ENCODE measurements at regions not wholly inside any gene's neighbourhood (a gene's known extent, or its start where the extent isn't known, plus 50 kb on each side); places are given as distances from the start of the nearest gene placed in this dataset.

DNA sequence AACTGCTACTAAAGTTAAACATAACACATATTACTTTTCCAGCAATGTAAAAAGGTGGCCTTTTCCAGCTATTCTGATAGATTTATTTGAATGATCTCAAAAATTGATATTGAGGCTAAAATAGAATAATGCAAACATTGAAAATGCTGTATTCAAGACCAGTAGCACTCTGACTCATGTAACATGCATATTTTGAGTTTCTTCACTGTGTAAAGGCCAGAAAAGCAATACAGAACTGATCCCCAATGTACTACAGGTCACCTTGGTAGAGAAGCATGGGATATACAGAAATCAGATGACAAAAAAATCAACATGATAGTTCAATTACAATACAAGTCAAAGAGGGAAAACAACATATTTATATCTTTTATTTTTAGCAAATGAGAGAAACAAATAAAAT, 419.6 kb downstream of the DIPK2A start:
- Histone ChIP-seq H3K14ac (ENCODE audit: low read length) (no peak overlapping the region), H4K8ac (ENCODE audit: low read depth, low read length) (no peak overlapping the region), H3K36me3 (ENCODE audit: control insufficient read depth in 1 of 2, insufficient read depth in 2 of 2, low read length in 2 of 2) (no peaks in the 10 kb centered on the region), H3K79me1 (ENCODE audit: low read length) (no peaks in the 10 kb centered on the region), H2AFZ (ENCODE audit: insufficient read depth, low read length, poor library complexity) (no peak overlapping the region), H2BK5ac (ENCODE audit: low read depth, low read length, poor library complexity) (no peak overlapping the region), H3K18ac (ENCODE audit: low read length) (no peak overlapping the region), H4K12ac (ENCODE audit: low read depth, low read length) (no peak overlapping the region), H4K91ac (ENCODE audit: low read depth, low read length) (no peak overlapping the region), H3K9me3 (ENCODE audit: insufficient read depth, low read depth, low read length) (no peaks in the 10 kb centered on the region), H3K27me3 (ENCODE audit: insufficient read depth, low read length) (no peaks in the 10 kb centered on the region), H2AK5ac (ENCODE audit: low read length) (no peak overlapping the region), H3K4ac (ENCODE audit: low read depth, low read length) (no peak overlapping the region), H3K79me2 (ENCODE audit: control insufficient read depth, insufficient read depth, low read length, poor library complexity) (no peaks in the 10 kb centered on the region), H2BK12ac (ENCODE audit: low read length) (no peak overlapping the region), H3K27ac (ENCODE audit: low read depth, low read length) (no peak overlapping the region), H3K4me3 (ENCODE audit: low read depth, low read length) (no peak overlapping the region), H3K9ac (ENCODE audit: low read length) (no peak overlapping the region), H3K4me1 (ENCODE audit: control insufficient read depth in 1 of 2, insufficient read depth in 2 of 2, low read length in 2 of 2) (no peaks in the 10 kb centered on the region), H2BK120ac (ENCODE audit: insufficient read depth, low read length, poor library complexity) (no peak overlapping the region), H3K23ac (ENCODE audit: low read length) (no peak overlapping the region), H3K4me2 (ENCODE audit: low read length) (no peak overlapping the region)
- no peak for DNase-seq

DNA sequence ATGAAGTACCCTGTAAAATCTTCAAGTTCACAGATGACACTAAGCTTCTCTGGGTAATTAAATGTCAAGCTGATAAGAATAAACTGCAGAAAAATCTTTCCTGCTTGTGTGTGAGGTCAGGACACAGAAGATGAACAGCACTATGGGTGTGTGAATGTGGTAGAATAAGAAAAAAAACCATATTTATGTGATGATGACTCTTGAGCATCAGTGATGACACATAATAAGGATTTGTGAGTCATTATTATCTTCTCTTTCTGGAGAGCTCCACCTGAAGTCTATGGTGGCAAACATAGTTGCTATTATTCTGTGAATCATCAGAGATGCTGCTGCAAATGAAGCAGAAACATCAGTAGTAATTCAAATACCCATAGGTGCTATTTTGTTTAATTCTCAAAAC, 422.4 kb downstream of the DIPK2A start:
- Histone ChIP-seq H3K23ac (ENCODE audit: low read length) (no peak overlapping the region), H3K27ac (ENCODE audit: low read depth, low read length) (no peak overlapping the region), H3K4ac (ENCODE audit: low read depth, low read length) (no peak overlapping the region), H3K4me2 (ENCODE audit: low read length) (no peak overlapping the region), H3K27me3 (ENCODE audit: insufficient read depth, low read length) (no peaks in the 10 kb centered on the region), H3K36me3 (ENCODE audit: control insufficient read depth in 1 of 2, insufficient read depth in 2 of 2, low read length in 2 of 2) (no peaks in the 10 kb centered on the region), H3K14ac (ENCODE audit: low read length) (no peak overlapping the region), H2AK5ac (ENCODE audit: low read length) (no peak overlapping the region), H2AFZ (ENCODE audit: insufficient read depth, low read length, poor library complexity) (no peak overlapping the region), H3K79me2 (ENCODE audit: control insufficient read depth, insufficient read depth, low read length, poor library complexity) (no peaks in the 10 kb centered on the region), H3K9me3 (ENCODE audit: insufficient read depth, low read depth, low read length) (no peaks in the 10 kb centered on the region), H2BK12ac (ENCODE audit: low read length) (no peak overlapping the region), H4K8ac (ENCODE audit: low read depth, low read length) (no peak overlapping the region), H2BK5ac (ENCODE audit: low read depth, low read length, poor library complexity) (no peak overlapping the region), H3K79me1 (ENCODE audit: low read length) (no peaks in the 10 kb centered on the region), H4K91ac (ENCODE audit: low read depth, low read length) (no peak overlapping the region), H2BK120ac (ENCODE audit: insufficient read depth, low read length, poor library complexity) (no peak overlapping the region), H3K4me1 (ENCODE audit: control insufficient read depth in 1 of 2, insufficient read depth in 2 of 2, low read length in 2 of 2) (no peaks in the 10 kb centered on the region), H4K12ac (ENCODE audit: low read depth, low read length) (no peak overlapping the region), H3K9ac (ENCODE audit: low read length) (no peak overlapping the region), H3K4me3 (ENCODE audit: low read depth, low read length) (no peak overlapping the region), H3K18ac (ENCODE audit: low read length) (no peak overlapping the region)
- DNase-seq: no peak

DNA sequence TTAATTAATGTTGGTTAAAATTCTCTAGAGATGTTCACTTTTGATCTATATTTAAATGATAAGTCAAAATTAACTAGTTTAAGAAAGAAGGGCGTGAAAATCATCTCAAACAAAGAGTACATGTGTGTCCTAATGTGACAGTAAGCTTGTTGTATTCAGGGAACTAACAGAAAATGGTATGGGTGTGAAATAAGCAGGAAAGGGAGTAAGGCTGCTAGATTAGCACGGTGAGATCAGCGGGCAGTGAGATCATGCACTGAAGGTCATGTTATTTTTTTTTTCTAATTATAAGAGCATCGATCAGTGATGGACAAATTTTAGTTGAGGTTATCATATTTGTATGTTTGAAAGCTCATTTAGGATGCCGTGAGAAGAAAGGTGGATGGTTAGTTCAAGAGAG, 430.8 kb downstream of the DIPK2A start:
- H3K4me1 ChIP-seq (ENCODE audit: control insufficient read depth in 1 of 2, insufficient read depth in 2 of 2, low read length in 2 of 2): no peaks in the 10 kb centered on the region
- no peak overlapping the region for H2BK5ac ChIP-seq (ENCODE audit: low read depth, low read length, poor library complexity)

DNA sequence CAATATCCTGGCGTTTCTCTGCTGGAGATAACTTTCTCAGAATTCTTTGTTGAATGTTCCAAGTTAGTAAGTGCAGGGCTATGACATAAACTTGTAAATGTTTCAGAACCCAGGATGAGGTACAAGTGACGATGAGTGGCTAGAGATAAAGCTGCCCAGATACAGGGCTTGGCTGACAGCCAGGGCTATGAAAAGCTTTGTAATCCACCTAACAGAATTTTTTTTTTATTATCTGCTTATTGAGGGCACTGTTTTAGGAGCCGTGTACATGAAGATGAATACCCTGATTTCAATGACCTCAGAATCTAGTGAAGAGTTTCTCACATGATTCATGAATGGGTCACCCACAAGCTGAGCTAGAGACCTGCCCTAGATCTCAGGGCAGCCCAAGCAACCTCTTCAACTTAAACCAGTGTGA, 431.4 kb downstream of the DIPK2A start:
- Histone ChIP-seq H3K23ac (ENCODE audit: low read length) (no peak overlapping the region), H3K36me3 (ENCODE audit: control insufficient read depth in 1 of 2, insufficient read depth in 2 of 2, low read length in 2 of 2) (no peaks in the 10 kb centered on the region), H4K12ac (ENCODE audit: low read depth, low read length) (no peak overlapping the region), H2AK5ac (ENCODE audit: low read length) (no peak overlapping the region), H3K27ac (ENCODE audit: low read depth, low read length) (no peak overlapping the region), H4K8ac (ENCODE audit: low read depth, low read length) (no peak overlapping the region), H2AFZ (ENCODE audit: insufficient read depth, low read length, poor library complexity) (no peak overlapping the region), H3K4ac (ENCODE audit: low read depth, low read length) (no peak overlapping the region), H3K79me1 (ENCODE audit: low read length) (no peaks in the 10 kb centered on the region), H2BK5ac (ENCODE audit: low read depth, low read length, poor library complexity) (no peak overlapping the region), H3K9me3 (ENCODE audit: insufficient read depth, low read depth, low read length) (no peaks in the 10 kb centered on the region), H3K4me1 (ENCODE audit: control insufficient read depth in 1 of 2, insufficient read depth in 2 of 2, low read length in 2 of 2) (no peaks in the 10 kb centered on the region), H2BK120ac (ENCODE audit: insufficient read depth, low read length, poor library complexity) (no peak overlapping the region), H4K91ac (ENCODE audit: low read depth, low read length) (no peak overlapping the region), H3K79me2 (ENCODE audit: control insufficient read depth, insufficient read depth, low read length, poor library complexity) (no peaks in the 10 kb centered on the region), H3K4me3 (ENCODE audit: low read depth, low read length) (no peak overlapping the region), H3K27me3 (ENCODE audit: insufficient read depth, low read length) (no peaks in the 10 kb centered on the region), H3K9ac (ENCODE audit: low read length) (no peak overlapping the region), H3K4me2 (ENCODE audit: low read length) (no peak overlapping the region), H3K14ac (ENCODE audit: low read length) (no peak overlapping the region), H3K18ac (ENCODE audit: low read length) (no peak overlapping the region), H2BK12ac (ENCODE audit: low read length) (no peak overlapping the region)
- no CpG with 5 or more reads among the region's 3 CpGs for WGBS (ENCODE audit: extremely low coverage, insufficient coverage, insufficient read length)
- DNase-seq: no peak

More for the DNA sequence above, 430.8 kb downstream of the DIPK2A start:
- no CpG with 5 or more reads among the region's 5 CpGs for WGBS (ENCODE audit: extremely low coverage, insufficient coverage, insufficient read length)
- no peaks in the 10 kb centered on the region for H3K79me1 ChIP-seq (ENCODE audit: low read length)
- H3K14ac ChIP-seq (ENCODE audit: low read length): no peak overlapping the region
- H2AK5ac ChIP-seq (ENCODE audit: low read length): no peak overlapping the region
- H3K4me3 ChIP-seq (ENCODE audit: low read depth, low read length): no peak overlapping the region
- no peak overlapping the region for H4K12ac ChIP-seq (ENCODE audit: low read depth, low read length)
- H3K36me3 ChIP-seq (ENCODE audit: control insufficient read depth in 1 of 2, insufficient read depth in 2 of 2, low read length in 2 of 2): no peaks in the 10 kb centered on the region
- H3K9ac ChIP-seq (ENCODE audit: low read length): no peak overlapping the region
- no peak for DNase-seq
- no peak overlapping the region for H3K27ac ChIP-seq (ENCODE audit: low read depth, low read length)
- H2AFZ ChIP-seq (ENCODE audit: insufficient read depth, low read length, poor library complexity): no peak overlapping the region
- H3K27me3 ChIP-seq (ENCODE audit: insufficient read depth, low read length): no peaks in the 10 kb centered on the region
- no peak overlapping the region for H3K23ac ChIP-seq (ENCODE audit: low read length)
- H2BK12ac ChIP-seq (ENCODE audit: low read length): no peak overlapping the region
- H3K4me2 ChIP-seq (ENCODE audit: low read length): no peak overlapping the region
- no peak overlapping the region for H4K91ac ChIP-seq (ENCODE audit: low read depth, low read length)
- no peak overlapping the region for H3K18ac ChIP-seq (ENCODE audit: low read length)
- H4K8ac ChIP-seq (ENCODE audit: low read depth, low read length): no peak overlapping the region
- H2BK120ac ChIP-seq (ENCODE audit: insufficient read depth, low read length, poor library complexity): no peak overlapping the region
- no peak overlapping the region for H3K4ac ChIP-seq (ENCODE audit: low read depth, low read length)
- H3K79me2 ChIP-seq (ENCODE audit: control insufficient read depth, insufficient read depth, low read length, poor library complexity): no peaks in the 10 kb centered on the region
- no peaks in the 10 kb centered on the region for H3K9me3 ChIP-seq (ENCODE audit: insufficient read depth, low read depth, low read length)

DNA sequence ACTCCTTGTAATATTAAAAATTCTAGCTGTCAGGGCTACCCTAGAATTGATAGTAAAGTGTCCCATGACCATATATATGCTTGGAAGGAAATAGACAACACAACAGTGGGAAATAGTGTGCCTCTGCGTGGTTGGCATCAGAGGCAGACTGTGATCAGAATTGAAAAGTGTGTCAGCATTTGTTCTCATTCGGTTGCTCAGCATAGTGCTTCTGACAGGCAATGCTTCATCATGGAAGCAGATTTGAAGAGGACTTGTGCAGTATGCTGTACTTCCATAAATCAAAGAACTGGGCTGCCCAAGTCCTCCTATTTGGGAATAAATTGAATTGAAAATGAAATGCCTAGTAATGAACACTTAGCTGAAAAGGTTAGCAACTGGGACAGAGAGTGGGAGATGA, 435.7 kb downstream of the DIPK2A start:
- WGBS (ENCODE audit: extremely low coverage, insufficient coverage, insufficient read length): no CpG with 5 or more reads among the region's 2 CpGs
- Histone ChIP-seq H3K27ac (ENCODE audit: low read depth, low read length) (no peak overlapping the region), H2AFZ (ENCODE audit: insufficient read depth, low read length, poor library complexity) (no peak overlapping the region), H3K79me1 (ENCODE audit: low read length) (no peaks in the 10 kb centered on the region), H3K79me2 (ENCODE audit: control insufficient read depth, insufficient read depth, low read length, poor library complexity) (no peaks in the 10 kb centered on the region), H3K4me1 (ENCODE audit: control insufficient read depth in 1 of 2, insufficient read depth in 2 of 2, low read length in 2 of 2) (peaks cover 0 to 2% of the 10 kb centered on the region in 2 experiments), H2AK5ac (ENCODE audit: low read length) (no peak overlapping the region), H2BK12ac (ENCODE audit: low read length) (no peak overlapping the region), H3K18ac (ENCODE audit: low read length) (no peak overlapping the region), H4K12ac (ENCODE audit: low read depth, low read length) (no peak overlapping the region), H3K4me2 (ENCODE audit: low read length) (no peak overlapping the region), H3K9me3 (ENCODE audit: insufficient read depth, low read depth, low read length) (no peaks in the 10 kb centered on the region), H3K36me3 (ENCODE audit: control insufficient read depth in 1 of 2, insufficient read depth in 2 of 2, low read length in 2 of 2) (no peaks in the 10 kb centered on the region), H3K4ac (ENCODE audit: low read depth, low read length) (no peak overlapping the region), H2BK5ac (ENCODE audit: low read depth, low read length, poor library complexity) (no peak overlapping the region), H2BK120ac (ENCODE audit: insufficient read depth, low read length, poor library complexity) (no peak overlapping the region), H4K8ac (ENCODE audit: low read depth, low read length) (no peak overlapping the region), H3K9ac (ENCODE audit: low read length) (no peak overlapping the region), H3K4me3 (ENCODE audit: low read depth, low read length) (no peak overlapping the region), H3K14ac (ENCODE audit: low read length) (no peak overlapping the region), H3K27me3 (ENCODE audit: insufficient read depth, low read length) (no peaks in the 10 kb centered on the region), H3K23ac (ENCODE audit: low read length) (no peak overlapping the region), H4K91ac (ENCODE audit: low read depth, low read length) (no peak overlapping the region)
- no peak for DNase-seq
